ENCODE measurements at regions not wholly inside any gene's neighbourhood (a gene's known extent, or its start where the extent isn't known, plus 50 kb on each side); places are given as distances from the start of the nearest gene placed in this dataset.
A peak's percentile ranks its signal among the peaks of the same experiment; 100 is the strongest.

- peaks cover 19% of the 10 kb centered on the region for H3K9me3 Mint-ChIP-seq
- no peak overlapping the region for H2AFZ ChIP-seq
- H3K27me3 Mint-ChIP-seq (ENCODE audit: insufficient read depth, low read depth, poor library complexity): peaks cover 6% of the 10 kb centered on the region
- no peaks in the 10 kb centered on the region for H3K27me3 ChIP-seq (ENCODE audit: insufficient read depth)
- peaks cover 38% of the 10 kb centered on the region for H3K36me3 Mint-ChIP-seq (ENCODE audit: low read depth)
- TF ChIP-seq NANOG (IDR thresholded peaks at IDR 0.05; ENCODE audit: borderline replicate concordance) (no peak), ZNF331 (CRISPR knock-in tag; IDR thresholded peaks at IDR 0.05; ENCODE audit: low read depth) (no peak)
- no peaks in the 10 kb centered on the region for H3K9me2 ChIP-seq (ENCODE audit: insufficient read depth)
- H3K79me2 ChIP-seq (replicated peaks; ENCODE audit: insufficient read depth): peaks cover 77% of the 10 kb centered on the region
- no peaks in the 10 kb centered on the region for H3F3A ChIP-seq (replicated peaks; ENCODE audit: low read depth)
- H3K4me3 Mint-ChIP-seq: no peak overlapping the region
- H4K20me1 ChIP-seq (replicated peaks; ENCODE audit: insufficient read depth): no peaks in the 10 kb centered on the region
- peaks cover 37% of the 10 kb centered on the region for H3K4me1 ChIP-seq (ENCODE audit: insufficient read depth)
- DNase-seq (ENCODE audit: low spot score) (no peak), ATAC-seq (peak; percentile 41)
- H3K4me3 ChIP-seq: no peak overlapping the region
- H3K27ac Mint-ChIP-seq: peak overlapping the region; percentile 81
- peaks cover 43% of the 10 kb centered on the region for H3K4me1 Mint-ChIP-seq
- 0 out of 2 replicates have a peak, but pooled peaks cover 4% of the 10 kb centered on the region for H3K36me3 ChIP-seq (ENCODE audit: insufficient read depth)
- H3K4me2 ChIP-seq: peak overlapping the region; percentile 44; the same call in 1 of the 2 replicates
- H3K27ac ChIP-seq (ENCODE audit: low read depth): peak overlapping the region; percentile 12; the same call in 1 of the 2 replicates
Observed at GRCh38 chr14:71430678-71431376, 501.4 kb upstream of the RGS6 start.

- peak overlapping the region; percentile 79; the same call in 1 of the 2 replicates for H3K27ac Mint-ChIP-seq
- peaks cover 77% of the 10 kb centered on the region for H3K79me2 ChIP-seq (replicated peaks; ENCODE audit: insufficient read depth)
- 0 out of 2 replicates have a peak, but pooled peaks cover 5% of the 10 kb centered on the region for H4K20me1 ChIP-seq (replicated peaks; ENCODE audit: insufficient read depth)
- H2AFZ ChIP-seq: no peak overlapping the region
- H3F3A ChIP-seq (replicated peaks; ENCODE audit: low read depth): no peaks in the 10 kb centered on the region
- no peaks in the 10 kb centered on the region for H3K36me3 ChIP-seq (ENCODE audit: insufficient read depth)
- no peak overlapping the region for H3K27ac ChIP-seq (ENCODE audit: low read depth)
- no peaks in the 10 kb centered on the region for H3K9me2 ChIP-seq (ENCODE audit: insufficient read depth)
- H3K27me3 Mint-ChIP-seq (ENCODE audit: insufficient read depth, low read depth, poor library complexity): peaks cover 6% of the 10 kb centered on the region
- H3K4me3 Mint-ChIP-seq: no peak overlapping the region
- peaks cover 3% of the 10 kb centered on the region; the same call in 2 of the 3 replicates for H3K9me3 Mint-ChIP-seq
- peaks cover 37% of the 10 kb centered on the region for H3K4me1 ChIP-seq (ENCODE audit: insufficient read depth)
- H3K4me2 ChIP-seq: no peak overlapping the region
- H3K27me3 ChIP-seq (ENCODE audit: insufficient read depth): no peaks in the 10 kb centered on the region
- DNase-seq (ENCODE audit: low spot score) (no peak), ATAC-seq (no peak)
- H3K4me3 ChIP-seq: no peak overlapping the region
- H3K4me1 Mint-ChIP-seq: peaks cover 40% of the 10 kb centered on the region
- H3K36me3 Mint-ChIP-seq (ENCODE audit: low read depth): peaks cover 23% of the 10 kb centered on the region
- TF ChIP-seq REST (IDR thresholded peaks at IDR 0.05; ENCODE audit: unreplicated experiment) (no peak), JUNB (IDR thresholded peaks at IDR 0.05; ENCODE audit: unreplicated experiment) (no peak), ETS1 (IDR thresholded peaks at IDR 0.05) (no peak), ZNF114 (CRISPR knock-in tag; IDR thresholded peaks at IDR 0.05) (no peak), CREB1 (CRISPR knock-in tag; IDR thresholded peaks at IDR 0.05; ENCODE audit: low read depth) (no peak), POLR2AphosphoS5 (IDR thresholded peaks at IDR 0.05; ENCODE audit: low read depth) (no peak), ZNF331 (CRISPR knock-in tag; IDR thresholded peaks at IDR 0.05; ENCODE audit: low read depth) (no peak)
Observed at GRCh38 chr14:71432334-71433110, 499.7 kb upstream of the RGS6 start.

Measured in GM23338 (cell line).